Stimulated activated naive CD8-positive, alpha-beta T cell treated with anti-CD3 and anti-CD28 coated beads, Interleukin-15, Interleukin-2, amounts not matched to agents 100 ng/mL and 50 ng/mL, for 24 hours (primary cell): ENCODE measurements at regions not wholly inside any gene's neighbourhood (a gene's known extent, or its start where the extent isn't known, plus 50 kb on each side); places are given as distances from the start of the nearest gene placed in this dataset.
"Not testable (repeated sequence)": the region's sequence is repeated elsewhere in the genome, so short reads cannot be mapped to it uniquely, and the experiment has no call there.

Experiments used
- H3K27ac Mint-ChIP-seq: one replicate; pipeline ENCODE4 v1.8.0; 2021; ENCODE audit warnings: mild to moderate bottlenecking, mixed read lengths
- H3K27me3 Mint-ChIP-seq: one replicate; pipeline ENCODE4 v1.8.0; 2021; ENCODE audit warnings: mixed read lengths
- H3K36me3 Mint-ChIP-seq: one replicate; pipeline ENCODE4 v1.8.0; 2021; ENCODE audit warnings: low read depth, mixed read lengths
- H3K4me1 Mint-ChIP-seq: one replicate; pipeline ENCODE4 v1.8.0; 2021; ENCODE audit warnings: low read depth, mixed read lengths
- H3K4me3 Mint-ChIP-seq: one replicate; pipeline ENCODE4 v1.8.0; 2021; ENCODE audit warnings: mild to moderate bottlenecking, mixed read lengths
- H3K9me3 Mint-ChIP-seq: one replicate; pipeline ENCODE4 v1.8.0; 2021; ENCODE audit warnings: mixed read lengths

DNA sequence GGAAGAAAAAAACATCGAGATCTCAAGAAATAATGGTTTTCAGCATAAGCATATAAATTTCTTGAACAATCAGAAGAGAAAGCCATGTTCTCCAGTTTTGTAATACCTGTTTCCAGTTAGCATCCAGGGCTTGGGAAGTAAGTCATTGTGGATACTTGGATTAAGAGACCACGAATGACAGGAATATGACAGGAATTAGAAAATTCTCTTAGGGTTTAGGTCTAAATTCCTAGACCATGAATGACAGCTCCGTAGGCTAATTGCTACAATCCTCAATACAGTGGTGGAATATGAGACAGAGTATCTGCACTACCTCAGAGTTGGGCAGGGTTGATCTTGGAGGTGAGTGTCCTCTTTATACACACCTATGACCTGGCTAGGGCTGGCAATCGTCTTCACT lies 517.5 kb downstream of the NTRK3 start:
- H3K27me3 Mint-ChIP-seq: no peaks in the 10 kb centered on the region
- no peak overlapping the region for H3K27ac Mint-ChIP-seq
- no peaks in the 10 kb centered on the region for H3K4me1 Mint-ChIP-seq
- H3K9me3 Mint-ChIP-seq: no peaks in the 10 kb centered on the region
- no peaks in the 10 kb centered on the region for H3K36me3 Mint-ChIP-seq
- H3K4me3 Mint-ChIP-seq: no peak overlapping the region

DNA sequence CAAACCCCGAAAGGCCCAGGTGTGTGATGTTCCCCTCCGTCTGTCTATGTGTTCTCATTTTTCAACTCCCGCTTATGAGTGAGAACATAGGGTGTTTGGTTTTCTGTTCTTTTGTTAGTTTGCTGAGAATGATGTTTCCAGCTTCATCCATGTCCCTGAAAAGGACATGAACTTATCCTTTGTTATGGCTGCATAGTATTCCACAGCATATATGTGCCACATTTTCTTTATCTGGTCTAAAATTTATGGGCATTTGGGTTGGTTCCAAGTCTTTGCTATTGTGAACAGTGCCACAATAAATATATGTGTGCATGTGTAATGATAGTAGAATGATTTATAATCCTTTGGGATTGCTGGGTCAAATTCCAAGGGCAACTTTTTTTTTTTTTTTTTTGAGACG lies 519.1 kb downstream of the NTRK3 start:
- not testable (repeated sequence) for H3K36me3 Mint-ChIP-seq, H3K27ac Mint-ChIP-seq, H3K4me3 Mint-ChIP-seq, H3K4me1 Mint-ChIP-seq, H3K27me3 Mint-ChIP-seq, H3K9me3 Mint-ChIP-seq

DNA sequence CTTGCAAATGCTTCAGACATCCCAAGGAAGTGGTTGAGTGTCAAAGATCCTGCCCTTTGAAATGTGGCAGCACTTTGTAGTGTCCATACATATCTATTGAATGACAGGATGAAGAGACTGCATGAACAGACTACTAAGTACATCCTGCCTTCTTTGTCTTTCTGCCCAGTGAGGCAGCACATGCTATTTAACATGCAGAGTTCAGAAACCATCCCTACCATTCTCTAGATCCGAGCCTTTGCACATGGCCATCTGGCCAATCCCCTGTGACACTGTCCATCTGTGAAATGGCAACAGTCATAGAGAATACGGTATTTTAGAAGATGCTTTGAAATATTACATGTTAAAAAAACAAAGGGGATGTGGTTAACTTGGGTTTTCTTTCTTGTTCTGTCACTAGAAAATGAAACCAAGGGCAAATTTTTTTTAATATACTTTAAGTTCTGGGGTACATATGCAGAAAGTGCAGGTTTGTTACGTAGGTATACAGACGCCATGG lies 519.6 kb downstream of the NTRK3 start:
- no peaks in the 10 kb centered on the region for H3K27me3 Mint-ChIP-seq
- no peak overlapping the region for H3K27ac Mint-ChIP-seq
- no peaks in the 10 kb centered on the region for H3K4me1 Mint-ChIP-seq
- no peak overlapping the region for H3K4me3 Mint-ChIP-seq
- no peaks in the 10 kb centered on the region for H3K9me3 Mint-ChIP-seq
- no peaks in the 10 kb centered on the region for H3K36me3 Mint-ChIP-seq

DNA sequence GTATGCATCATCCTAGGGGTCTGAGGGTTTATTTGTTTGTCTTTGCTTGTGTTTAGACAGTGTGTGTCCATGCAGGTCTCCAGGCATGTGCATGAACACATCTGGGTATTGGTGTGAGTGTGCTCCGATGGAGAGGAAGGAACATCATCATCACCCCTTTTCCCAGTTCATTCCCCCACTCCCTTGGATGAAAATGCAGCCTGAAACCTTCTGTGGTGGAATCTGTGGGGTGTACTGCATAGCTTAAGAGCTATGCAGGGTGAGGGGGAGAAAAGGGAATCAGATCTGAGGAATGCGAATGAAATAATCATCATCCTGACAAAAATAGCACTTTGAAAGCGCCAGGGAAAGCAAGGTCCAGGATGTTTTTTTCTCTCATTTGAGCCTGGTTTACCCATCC lies 520.1 kb downstream of the NTRK3 start:
- Mint-ChIP-seq H3K9me3 (no peaks in the 10 kb centered on the region), H3K4me3 (no peak overlapping the region), H3K36me3 (no peaks in the 10 kb centered on the region)

DNA sequence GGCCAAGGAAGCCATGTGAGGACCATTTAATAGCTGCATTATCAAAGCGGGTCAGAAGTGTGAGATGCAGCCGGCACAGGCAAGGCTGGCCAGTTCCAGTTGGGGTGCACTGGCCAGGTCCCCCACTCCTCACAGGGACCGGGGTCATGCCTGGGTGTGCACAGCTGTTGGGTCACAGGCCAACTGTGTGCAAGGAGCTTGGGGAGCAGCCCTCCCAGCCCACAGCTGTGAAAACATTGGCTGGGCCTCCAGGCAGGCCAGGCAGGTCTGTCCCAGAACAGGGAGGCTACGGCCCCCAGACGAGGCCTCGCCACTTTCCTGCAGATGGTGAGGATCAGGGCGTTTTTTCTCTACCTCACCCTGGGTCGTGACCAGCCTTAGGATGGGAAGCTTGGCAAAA lies 521.0 kb downstream of the NTRK3 start:
- H3K9me3 Mint-ChIP-seq: no peaks in the 10 kb centered on the region
- no peaks in the 10 kb centered on the region for H3K27me3 Mint-ChIP-seq
- no peaks in the 10 kb centered on the region for H3K4me1 Mint-ChIP-seq
- no peak overlapping the region for H3K27ac Mint-ChIP-seq
- no peaks in the 10 kb centered on the region for H3K36me3 Mint-ChIP-seq
- H3K4me3 Mint-ChIP-seq: no peak overlapping the region

More for the DNA sequence above, 520.1 kb downstream of the NTRK3 start:
- no peak overlapping the region for H3K27ac Mint-ChIP-seq
- H3K27me3 Mint-ChIP-seq: no peaks in the 10 kb centered on the region
- no peaks in the 10 kb centered on the region for H3K4me1 Mint-ChIP-seq

DNA sequence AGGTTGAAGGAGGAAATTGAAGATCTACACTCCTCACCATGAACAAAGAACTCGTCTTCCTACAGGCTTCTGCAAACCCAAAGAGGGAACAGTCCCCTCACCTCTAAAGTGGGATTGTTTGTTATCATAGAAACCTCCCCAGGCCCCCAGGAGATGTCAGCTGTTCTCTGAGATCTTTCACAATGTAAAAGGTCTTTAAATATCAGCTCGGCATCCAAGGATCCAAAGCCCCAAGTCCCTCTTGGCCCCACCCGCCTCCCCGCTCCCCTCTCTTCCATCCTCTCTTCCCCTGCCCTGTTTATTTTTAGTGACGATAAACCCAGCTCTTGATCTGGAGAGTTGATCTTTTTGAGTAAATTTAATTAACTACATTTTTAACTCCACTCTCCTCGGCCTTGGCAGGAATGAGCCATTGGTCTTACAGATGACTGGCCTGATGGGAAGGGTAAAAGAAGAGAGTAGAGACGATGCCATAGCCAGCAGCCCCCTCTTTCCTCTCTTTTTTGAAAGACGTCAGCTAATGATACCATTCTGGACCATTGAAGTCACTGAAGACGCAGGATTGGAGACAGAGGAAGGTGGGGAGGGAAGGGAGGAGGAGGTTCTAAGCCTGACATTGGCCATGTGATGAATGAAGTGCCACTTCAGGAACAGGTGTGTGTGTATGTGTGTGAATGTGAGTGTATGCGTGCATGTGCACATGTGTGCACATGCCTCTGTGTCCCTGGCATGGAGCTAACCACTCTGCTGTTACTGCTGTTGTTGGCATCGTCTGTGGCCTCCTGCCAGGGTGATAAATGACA lies 521.8 kb downstream of the NTRK3 start:
- Mint-ChIP-seq H3K4me3 (no peak overlapping the region), H3K36me3 (no peaks in the 10 kb centered on the region), H3K27me3 (no peaks in the 10 kb centered on the region), H3K27ac (no peak overlapping the region), H3K9me3 (no peaks in the 10 kb centered on the region), H3K4me1 (no peaks in the 10 kb centered on the region)

DNA sequence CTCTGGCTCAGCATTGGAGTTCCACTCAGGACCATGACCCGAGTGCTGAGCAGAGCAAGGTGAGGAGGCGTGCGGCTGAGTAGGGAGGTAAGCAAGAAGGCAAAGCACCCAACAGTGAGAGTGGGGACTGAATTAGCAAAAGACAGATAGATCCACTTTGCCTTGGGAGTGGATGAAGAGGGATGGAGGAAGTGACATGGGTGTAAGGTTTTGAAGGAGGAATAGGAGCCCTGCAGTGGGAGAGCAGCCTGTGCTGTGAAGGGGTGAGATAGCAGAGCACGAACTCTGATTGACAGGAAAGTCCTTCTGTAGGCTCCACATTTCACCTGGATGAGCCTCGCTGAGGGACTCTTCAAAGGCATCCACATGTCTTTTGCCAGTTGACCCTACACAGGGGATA lies 522.6 kb downstream of the NTRK3 start:
- Mint-ChIP-seq H3K9me3 (no peaks in the 10 kb centered on the region), H3K4me3 (no peak overlapping the region), H3K27ac (no peak overlapping the region), H3K36me3 (no peaks in the 10 kb centered on the region), H3K27me3 (no peaks in the 10 kb centered on the region), H3K4me1 (no peaks in the 10 kb centered on the region)

DNA sequence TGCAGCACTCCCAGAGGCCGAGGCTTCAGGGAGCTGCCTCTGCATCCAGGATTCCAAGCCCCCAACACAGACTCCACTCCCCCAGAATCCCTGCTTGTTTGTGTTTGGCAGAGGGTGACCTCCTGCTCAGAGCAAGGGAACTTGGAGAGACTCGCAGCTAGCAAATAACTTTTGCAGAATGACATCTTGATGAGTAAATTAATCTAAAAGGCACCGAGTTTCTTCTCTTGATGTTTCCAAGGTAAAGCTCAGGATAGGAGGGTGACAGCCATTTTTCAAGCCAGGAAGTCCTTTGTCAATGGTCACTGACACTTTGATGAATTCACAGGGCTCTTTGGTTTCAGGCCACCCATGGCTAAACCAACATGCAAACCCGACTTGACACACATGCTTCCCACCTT lies 523.0 kb downstream of the NTRK3 start:
- no peaks in the 10 kb centered on the region for H3K36me3 Mint-ChIP-seq

DNA sequence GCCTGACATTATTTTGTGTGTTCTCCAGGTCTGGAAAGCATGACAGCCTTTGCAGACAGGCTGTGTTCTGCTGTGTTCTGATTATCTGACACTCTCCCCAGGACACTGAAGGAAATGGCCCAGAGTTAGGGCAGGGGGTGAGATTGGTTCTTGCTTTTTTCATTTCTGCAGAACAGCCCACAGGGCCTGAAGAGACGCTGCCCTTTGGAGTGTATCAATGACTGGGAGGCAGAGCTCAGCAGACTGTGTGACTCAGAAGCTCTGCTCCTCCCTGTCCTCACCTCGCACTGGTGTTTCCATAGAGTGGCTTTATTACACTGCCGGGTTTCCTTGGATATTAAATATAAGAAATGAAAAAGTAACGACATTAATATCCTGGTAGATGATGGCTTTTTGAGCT lies 523.6 kb downstream of the NTRK3 start:
- Mint-ChIP-seq H3K4me3 (no peak overlapping the region), H3K27ac (no peak overlapping the region), H3K4me1 (no peaks in the 10 kb centered on the region), H3K36me3 (no peaks in the 10 kb centered on the region), H3K9me3 (no peaks in the 10 kb centered on the region), H3K27me3 (no peaks in the 10 kb centered on the region)

More for the DNA sequence above, 523.0 kb downstream of the NTRK3 start:
- H3K27me3 Mint-ChIP-seq: no peaks in the 10 kb centered on the region
- no peak overlapping the region for H3K4me3 Mint-ChIP-seq
- no peaks in the 10 kb centered on the region for H3K9me3 Mint-ChIP-seq
- no peaks in the 10 kb centered on the region for H3K4me1 Mint-ChIP-seq
- H3K27ac Mint-ChIP-seq: no peak overlapping the region

DNA sequence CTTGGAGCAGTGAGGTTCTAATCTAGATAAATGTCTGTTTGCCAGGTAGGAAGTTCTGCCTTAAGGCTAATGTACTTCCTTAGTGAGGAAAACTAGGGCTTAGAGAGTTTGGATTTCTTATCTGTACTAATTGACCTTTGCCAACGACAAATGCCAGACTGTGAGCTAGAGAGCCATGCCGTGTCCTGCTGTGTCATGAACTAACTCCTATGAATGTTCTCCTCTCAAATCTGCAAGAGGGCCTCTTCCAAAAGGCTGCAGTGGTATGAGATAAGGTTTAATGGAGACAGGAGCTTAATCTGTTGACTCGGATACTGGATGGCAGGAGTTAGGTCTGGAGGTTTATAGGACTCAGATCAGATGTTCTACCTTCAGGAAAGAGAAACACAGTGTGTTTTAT lies 524.9 kb downstream of the NTRK3 start:
- Mint-ChIP-seq H3K9me3 (no peaks in the 10 kb centered on the region), H3K36me3 (no peaks in the 10 kb centered on the region), H3K27ac (no peak overlapping the region), H3K4me3 (no peak overlapping the region), H3K4me1 (no peaks in the 10 kb centered on the region), H3K27me3 (no peaks in the 10 kb centered on the region)

DNA sequence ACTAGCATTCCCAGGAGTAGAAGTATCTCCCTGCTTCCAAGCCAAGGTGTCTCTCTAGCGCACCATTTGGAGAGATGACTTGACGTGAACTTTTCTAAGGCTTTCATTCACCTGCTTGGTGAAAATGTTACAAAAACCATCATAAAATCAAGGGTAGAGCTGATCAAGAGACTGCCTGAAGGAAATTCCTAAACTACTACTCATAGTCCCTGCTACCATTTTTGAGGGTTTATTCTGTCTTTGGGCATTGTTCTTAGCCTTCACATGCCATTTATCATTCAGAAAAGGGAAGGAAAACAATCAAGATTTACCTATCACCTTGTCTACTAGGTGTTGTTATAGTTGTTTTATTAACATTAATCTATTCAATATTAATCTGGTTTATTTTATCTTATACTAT lies 525.8 kb downstream of the NTRK3 start:
- Mint-ChIP-seq H3K4me3 (no peak overlapping the region), H3K27ac (no peak overlapping the region), H3K36me3 (no peaks in the 10 kb centered on the region), H3K9me3 (no peaks in the 10 kb centered on the region), H3K4me1 (no peaks in the 10 kb centered on the region), H3K27me3 (no peaks in the 10 kb centered on the region)

DNA sequence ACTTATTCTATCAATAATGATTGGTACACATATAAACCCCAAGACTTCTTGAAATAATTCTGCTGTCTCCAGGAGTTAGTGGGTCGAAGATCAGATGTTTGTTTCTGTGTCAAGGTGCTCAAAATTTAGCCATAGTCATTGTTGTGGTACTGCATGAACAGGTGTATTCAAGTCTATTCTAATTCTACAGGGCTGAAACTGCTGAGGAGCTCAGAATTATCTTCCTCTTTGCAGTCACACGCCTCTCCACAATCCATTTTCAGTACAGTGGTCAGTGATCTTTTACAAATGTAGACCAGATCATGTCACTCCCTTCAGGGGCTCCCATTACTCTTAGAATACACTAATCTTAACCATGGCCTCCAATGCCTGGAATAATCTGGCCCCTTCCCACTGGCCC lies 527.5 kb downstream of the NTRK3 start:
- H3K27ac Mint-ChIP-seq: no peak overlapping the region
- H3K4me1 Mint-ChIP-seq: no peaks in the 10 kb centered on the region

DNA sequence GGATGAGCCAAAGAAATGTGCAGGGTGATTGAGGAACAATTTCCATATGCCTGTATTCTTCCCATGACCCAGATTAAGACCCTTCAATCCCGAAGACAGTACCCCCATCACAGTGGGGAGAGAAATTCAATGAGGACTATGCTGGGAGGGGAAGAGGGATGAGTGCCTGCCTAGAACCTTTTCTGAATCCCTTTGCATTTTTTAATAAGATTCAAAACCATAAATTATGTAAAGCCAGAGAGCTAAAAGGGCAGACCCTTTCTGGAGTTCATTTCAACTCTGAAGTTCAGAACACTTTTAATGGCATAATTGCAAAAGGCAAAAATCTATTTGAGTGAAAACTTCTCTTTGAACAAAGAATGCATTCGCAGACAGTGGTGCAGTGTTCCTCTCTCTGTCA lies 529.5 kb downstream of the NTRK3 start:
- Mint-ChIP-seq H3K27ac (no peak overlapping the region), H3K9me3 (no peaks in the 10 kb centered on the region), H3K4me1 (no peaks in the 10 kb centered on the region), H3K27me3 (no peaks in the 10 kb centered on the region), H3K36me3 (no peaks in the 10 kb centered on the region), H3K4me3 (no peak overlapping the region)

More for the DNA sequence above, 527.5 kb downstream of the NTRK3 start:
- Mint-ChIP-seq H3K27me3 (no peaks in the 10 kb centered on the region), H3K9me3 (no peaks in the 10 kb centered on the region), H3K36me3 (no peaks in the 10 kb centered on the region), H3K4me3 (no peak overlapping the region)

DNA sequence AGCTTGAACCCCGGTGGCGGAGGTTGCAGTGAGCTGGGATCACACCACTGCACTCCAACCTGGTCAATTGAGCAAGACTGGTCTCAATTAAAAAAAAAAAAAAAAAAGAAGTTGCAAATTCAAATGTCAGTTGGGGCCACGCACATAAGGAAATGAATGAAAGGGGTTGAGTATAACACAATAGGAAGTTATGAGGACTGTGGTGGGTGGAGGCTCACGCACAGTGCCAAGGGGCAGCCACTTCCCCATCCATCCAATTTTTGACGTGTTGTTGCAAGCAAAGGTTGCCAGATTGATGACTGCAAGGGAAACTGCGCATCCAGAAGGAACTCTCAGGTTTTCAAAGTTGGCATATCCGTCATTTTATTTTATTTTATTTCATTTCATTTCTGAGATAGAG lies 532.2 kb downstream of the NTRK3 start:
- Mint-ChIP-seq H3K4me3 (no peak overlapping the region), H3K4me1 (no peaks in the 10 kb centered on the region), H3K27ac (no peak overlapping the region), H3K9me3 (no peaks in the 10 kb centered on the region), H3K27me3 (no peaks in the 10 kb centered on the region), H3K36me3 (no peaks in the 10 kb centered on the region)

DNA sequence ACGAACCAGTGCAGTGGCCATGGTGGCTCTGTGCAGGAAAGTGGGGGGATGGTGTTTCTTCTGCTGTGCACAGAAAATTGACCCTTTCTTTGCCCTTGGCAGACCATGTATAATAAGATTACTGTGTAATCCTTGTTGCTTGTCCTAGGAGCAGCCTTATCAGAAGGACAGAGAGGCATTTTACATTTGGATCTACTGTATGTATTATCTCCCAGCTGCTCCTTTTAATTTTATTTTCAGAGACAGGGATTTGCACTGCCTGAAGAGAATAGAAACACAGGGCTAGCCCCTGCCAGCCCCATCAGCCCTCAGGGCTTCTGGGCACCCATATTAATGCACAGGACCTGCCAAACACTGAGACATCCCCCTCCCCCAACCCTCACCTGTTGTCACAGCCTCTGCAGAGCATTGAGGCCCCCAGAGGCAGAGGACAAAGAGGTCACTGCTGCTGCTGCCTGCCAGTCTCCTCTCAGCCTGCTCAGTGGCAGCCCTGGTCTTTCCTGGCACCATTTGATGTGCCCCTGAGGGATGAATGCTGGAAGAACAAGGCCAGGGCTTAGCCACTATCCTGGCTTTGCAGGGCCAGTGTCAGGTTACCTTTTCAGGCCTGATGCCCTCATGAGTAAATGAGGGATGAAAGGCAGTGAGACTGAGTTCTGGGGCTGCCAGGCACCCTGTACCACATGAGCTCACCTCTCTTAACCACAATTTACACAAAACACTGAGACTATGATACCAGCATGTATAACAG lies 533.4 kb downstream of the NTRK3 start:
- Mint-ChIP-seq H3K9me3 (no peaks in the 10 kb centered on the region), H3K4me1 (no peaks in the 10 kb centered on the region), H3K27ac (no peak overlapping the region), H3K36me3 (no peaks in the 10 kb centered on the region), H3K4me3 (no peak overlapping the region), H3K27me3 (no peaks in the 10 kb centered on the region)
